GM13976 (cell line): ENCODE measurements at regions not wholly inside any gene's neighbourhood (a gene's known extent, or its start where the extent isn't known, plus 50 kb on each side); places are given as distances from the start of the nearest gene placed in this dataset.

ENCODE experiments used
- DNase-seq: peaks from one replicate; pipeline ENCODE4 v3.0.0; 2012; ENCODE audit warnings: low spot score
- in situ Hi-C: fragments of 300-500 bp; cut with MboI; formaldehyde crosslinking; loops from one replicate; pipeline ENCODE4 v1.12.0; 2022; ENCODE audit warnings: low sequenced_read_pairs, mixed read lengths, inconsistent platforms; ENCODE audit not compliant: unreplicated experiment
- TF ChIP-seq, protein P1 (sequence below): IDR thresholded peaks from 2 replicates; pipeline ENCODE4 v1.5.1; 2012; ENCODE audit warnings: borderline replicate concordance, mild to moderate bottlenecking; ENCODE audit not compliant: insufficient read depth; ENCODE audit errors: extremely low read depth, missing control alignments, control extremely low read depth

DNA sequence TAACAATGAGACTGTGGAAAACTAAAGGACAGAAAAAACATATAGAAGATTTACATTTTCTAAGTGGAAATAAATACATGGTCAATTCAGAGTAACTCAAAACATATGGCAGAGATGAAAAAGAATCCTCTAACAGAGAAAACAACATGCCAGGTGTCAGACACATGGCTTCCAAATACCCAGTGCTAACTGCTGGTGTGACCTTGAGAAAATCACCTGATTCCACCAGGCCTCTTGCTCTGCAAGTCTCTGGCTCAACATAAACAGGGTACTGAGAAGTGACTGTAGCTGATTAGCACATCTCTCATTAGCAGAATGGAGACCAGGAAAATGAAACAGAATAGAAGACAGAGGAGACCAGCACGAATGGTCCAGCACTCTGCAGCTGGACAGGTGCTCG is 210.8 kb downstream of the HNMT start:
- in situ Hi-C loops: no loop called here
- TF ChIP-seq, protein P1, sequence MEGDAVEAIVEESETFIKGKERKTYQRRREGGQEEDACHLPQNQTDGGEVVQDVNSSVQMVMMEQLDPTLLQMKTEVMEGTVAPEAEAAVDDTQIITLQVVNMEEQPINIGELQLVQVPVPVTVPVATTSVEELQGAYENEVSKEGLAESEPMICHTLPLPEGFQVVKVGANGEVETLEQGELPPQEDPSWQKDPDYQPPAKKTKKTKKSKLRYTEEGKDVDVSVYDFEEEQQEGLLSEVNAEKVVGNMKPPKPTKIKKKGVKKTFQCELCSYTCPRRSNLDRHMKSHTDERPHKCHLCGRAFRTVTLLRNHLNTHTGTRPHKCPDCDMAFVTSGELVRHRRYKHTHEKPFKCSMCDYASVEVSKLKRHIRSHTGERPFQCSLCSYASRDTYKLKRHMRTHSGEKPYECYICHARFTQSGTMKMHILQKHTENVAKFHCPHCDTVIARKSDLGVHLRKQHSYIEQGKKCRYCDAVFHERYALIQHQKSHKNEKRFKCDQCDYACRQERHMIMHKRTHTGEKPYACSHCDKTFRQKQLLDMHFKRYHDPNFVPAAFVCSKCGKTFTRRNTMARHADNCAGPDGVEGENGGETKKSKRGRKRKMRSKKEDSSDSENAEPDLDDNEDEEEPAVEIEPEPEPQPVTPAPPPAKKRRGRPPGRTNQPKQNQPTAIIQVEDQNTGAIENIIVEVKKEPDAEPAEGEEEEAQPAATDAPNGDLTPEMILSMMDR: no peak

DNA sequence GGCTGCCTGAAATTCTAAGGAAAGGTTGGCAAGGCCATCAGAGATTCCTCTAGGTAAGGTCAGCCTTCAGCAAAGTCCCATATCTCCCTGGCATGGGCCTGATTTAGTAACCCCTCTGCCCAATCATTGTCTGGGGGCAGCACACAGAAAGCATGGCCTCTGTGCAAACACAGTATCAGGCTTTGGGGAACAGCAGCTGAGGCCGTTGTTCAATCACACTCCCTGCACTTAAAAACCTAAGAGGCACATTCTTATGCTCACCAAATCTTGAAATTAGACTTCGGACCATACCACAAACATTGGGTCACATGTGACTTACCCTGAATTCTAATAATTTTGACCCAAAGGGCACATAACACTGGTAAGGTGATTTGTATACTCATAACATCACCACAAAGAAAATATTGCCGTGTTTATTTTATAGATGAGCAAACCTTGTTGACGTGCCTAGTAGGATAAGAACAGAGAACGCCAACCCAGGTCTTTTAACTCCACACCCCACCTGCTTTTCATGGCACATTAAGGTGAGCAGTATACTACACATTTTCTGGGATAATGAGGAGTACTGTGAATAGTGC is 212.7 kb downstream of the HNMT start:
- no peak for DNase-seq
- TF ChIP-seq, protein P1: no peak
- in situ Hi-C loops: no loop called here

More for the DNA sequence above, 210.8 kb downstream of the HNMT start:
- DNase-seq: no peak

DNA sequence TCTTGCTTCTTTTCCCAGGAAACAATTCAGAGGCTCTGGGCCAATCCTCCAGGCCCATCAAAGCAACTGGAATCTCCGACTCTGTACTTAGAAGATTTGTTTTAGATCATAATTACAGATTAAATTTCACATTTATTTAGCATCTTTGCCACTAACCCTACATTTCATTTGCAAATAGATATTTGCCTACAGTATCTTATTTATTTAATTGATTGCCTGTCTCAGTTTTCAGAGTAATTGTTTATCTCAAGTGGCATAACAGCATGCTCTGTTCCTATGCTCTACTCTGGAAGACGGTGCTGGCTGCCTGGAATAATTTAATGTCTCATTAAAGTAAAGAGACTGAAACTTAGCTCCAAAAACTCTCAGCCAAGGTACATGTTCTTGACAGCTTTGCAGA is 213.4 kb downstream of the HNMT start:
- in situ Hi-C loops: no loop called here
- no peak for DNase-seq
- TF ChIP-seq, protein P1: no peak

DNA sequence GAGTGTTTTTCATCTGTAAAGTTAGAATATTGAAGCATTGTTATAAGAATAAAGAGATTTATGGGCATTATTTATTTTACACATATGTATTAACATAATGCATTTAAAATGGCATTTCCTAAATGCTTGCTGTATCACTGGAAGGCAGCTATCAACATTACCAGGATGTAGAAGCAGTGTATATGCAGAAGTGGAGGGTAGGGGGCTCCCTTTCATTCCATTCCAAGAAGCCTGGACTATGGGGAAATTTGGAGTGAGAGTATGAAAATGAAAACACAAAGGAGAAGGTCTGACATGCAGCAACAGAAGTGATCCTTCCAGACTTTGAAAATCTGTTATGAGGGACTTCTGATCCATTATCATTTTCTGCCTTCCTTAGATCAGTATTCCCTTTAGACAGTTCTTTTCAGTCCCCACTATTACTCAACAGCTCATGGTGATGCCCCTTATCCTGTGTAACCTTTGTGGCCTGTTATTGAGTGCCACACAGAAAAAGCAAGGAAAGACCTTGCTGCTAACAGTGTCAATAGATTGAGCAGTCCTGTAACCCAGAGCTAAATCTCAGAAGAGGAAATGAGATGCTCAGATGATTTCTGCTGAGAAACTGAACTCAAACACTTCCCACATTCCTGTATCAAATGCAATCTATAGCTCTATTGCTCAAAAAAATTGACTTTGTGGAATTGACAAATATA is 216.6 kb downstream of the HNMT start:
- in situ Hi-C loops: no loop called here
- TF ChIP-seq, protein P1: no peak
- DNase-seq: no peak

DNA sequence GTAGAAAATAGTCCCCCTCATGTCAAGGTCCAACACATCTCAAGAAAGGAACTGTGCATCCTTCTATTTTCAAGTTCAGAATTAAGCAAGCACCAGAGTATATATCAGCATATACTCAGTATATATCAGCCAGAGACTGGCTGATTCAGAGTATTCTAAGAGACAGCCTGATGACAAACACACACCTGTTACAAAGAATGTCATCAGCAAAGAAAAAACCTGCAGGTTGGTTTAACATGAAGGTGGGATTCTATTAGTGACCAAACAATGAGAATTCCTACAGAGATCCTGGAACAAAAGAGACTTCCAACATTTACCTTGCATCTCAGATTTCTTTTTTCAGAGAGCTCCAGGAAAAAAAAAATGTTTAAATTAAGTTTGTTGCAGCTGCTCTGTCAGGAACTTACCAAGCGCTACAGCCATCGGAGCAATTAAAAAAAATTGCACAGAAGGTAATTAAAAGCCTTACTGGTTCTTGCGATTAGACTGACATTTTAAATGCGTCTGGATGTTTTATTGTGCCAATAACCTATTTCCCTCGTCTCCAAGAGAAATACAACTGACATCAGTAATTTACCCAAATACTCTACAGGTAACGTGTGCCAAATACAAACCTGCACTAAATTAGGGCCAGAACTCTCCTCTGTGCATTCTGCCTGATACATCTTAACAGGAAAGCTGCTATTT is 218.1 kb downstream of the HNMT start:
- in situ Hi-C loops: no loop called here
- TF ChIP-seq, protein P1: no peak
- DNase-seq: no peak

DNA sequence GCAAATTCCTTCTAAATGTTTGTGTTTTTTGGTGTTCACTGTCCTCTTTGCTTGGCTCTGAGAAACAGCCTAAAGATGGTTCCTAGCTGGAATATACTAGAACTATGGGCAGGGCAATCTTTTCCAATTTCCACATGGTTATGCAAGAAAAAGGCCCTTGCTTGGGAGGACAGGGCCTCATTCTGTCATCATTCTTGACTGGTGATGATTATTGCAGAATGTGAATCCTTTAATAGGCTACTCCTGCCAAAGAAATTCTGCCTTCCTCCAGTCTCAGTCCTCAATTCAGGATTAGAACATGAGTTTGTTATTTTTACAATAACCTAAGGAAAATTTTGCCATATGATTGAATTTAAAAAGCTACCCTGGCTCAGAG is 218.7 kb downstream of the HNMT start:
- in situ Hi-C loops: no loop called here

More for the DNA sequence above, 218.7 kb downstream of the HNMT start:
- DNase-seq: no peak
- TF ChIP-seq, protein P1: no peak
